SU-DHL-6 (cell line): ENCODE measurements at regions not wholly inside any gene's neighbourhood (a gene's known extent, or its start where the extent isn't known, plus 50 kb on each side); places are given as distances from the start of the nearest gene placed in this dataset.
"Not testable (repeated sequence)": the region's sequence is repeated elsewhere in the genome, so short reads cannot be mapped to it uniquely, and the experiment has no call there.

Experiments
- H2AFZ ChIP-seq: fragments of 200-600 bp; sonication (generic); 2 replicates; pipeline ENCODE4 v1.6.1; 2014; ENCODE audit warnings: low read depth, mild to moderate bottlenecking, moderate library complexity, mixed read lengths, antibody characterized with exemption, low read length; ENCODE audit not compliant: severe bottlenecking
- H3F3A ChIP-seq: fragments of 200-600 bp; shearing (Covaris generic); 2 replicates; pipeline ENCODE4 v1.6.0; 2016; ENCODE audit warnings: antibody characterized with exemption, mild to moderate bottlenecking; ENCODE audit not compliant: insufficient read depth
- H3K27ac ChIP-seq: fragments of 200-600 bp; sonication (generic); 2 replicates; pipeline ENCODE4 v1.5.1; 2016; ENCODE audit warnings: low read depth, mild to moderate bottlenecking, low read length, moderate library complexity, mixed read lengths
- H3K27me3 ChIP-seq: fragments of 200-600 bp; sonication (generic), shearing (Covaris generic); 2 replicates; pipeline ENCODE4 v1.6.0; 2014; ENCODE audit warnings: mild to moderate bottlenecking, low read length
- H3K36me3 ChIP-seq: fragments of 200-600 bp; sonication (generic); 2 replicates; pipeline ENCODE4 v1.6.1; 2014; ENCODE audit warnings: mild to moderate bottlenecking, low read length, mixed read lengths
- H3K4me2 ChIP-seq: fragments of 300-600, 200-600 bp; shearing (Covaris generic), sonication (generic); 2 replicates; pipeline ENCODE4 v1.6.0; 2014; ENCODE audit warnings: low read length, low read depth, mild to moderate bottlenecking; ENCODE audit not compliant: poor library complexity, severe bottlenecking
- H3K4me3 ChIP-seq: fragments of 200-600 bp; sonication (generic); 2 replicates; pipeline ENCODE4 v1.5.1; 2014; ENCODE audit warnings: antibody characterized with exemption, low read length, mild to moderate bottlenecking, mixed read lengths; ENCODE audit not compliant: insufficient read depth, poor library complexity, severe bottlenecking
- H3K79me2 ChIP-seq: fragments of 200-600 bp; sonication (generic); 2 replicates; pipeline ENCODE4 v1.6.1; 2014; ENCODE audit warnings: mild to moderate bottlenecking, low read length, moderate library complexity; ENCODE audit not compliant: insufficient read depth
- H3K9ac ChIP-seq: fragments of 200-600 bp; sonication (generic); 2 replicates; pipeline ENCODE4 v1.7.0; 2014; ENCODE audit warnings: mild to moderate bottlenecking, low read length
- H3K9me2 ChIP-seq: fragments of 200-600 bp; sonication (generic); replicated peaks from 2 replicates; pipeline ENCODE4 v1.6.1; 2014; ENCODE audit warnings: low read length; ENCODE audit not compliant: insufficient read depth
- H3K9me3 ChIP-seq: fragments of 200-600 bp; sonication (generic); 2 replicates; pipeline ENCODE4 v1.6.1; 2014; ENCODE audit warnings: low read length, mixed read lengths; ENCODE audit not compliant: insufficient read depth
- H4K20me1 ChIP-seq: fragments of 200-600 bp; sonication (generic); 2 replicates; pipeline ENCODE4 v1.6.1; 2014; ENCODE audit warnings: low read depth, mild to moderate bottlenecking, antibody characterized with exemption, low read length, moderate library complexity, mixed read lengths
- CTCF ChIP-seq: fragments of 200-600 bp; sonication (generic); IDR thresholded peaks from one replicate; pipeline ENCODE4 v1.5.1; 2017; ENCODE audit warnings: antibody characterized with exemption, mild to moderate bottlenecking, low read length, moderate library complexity; ENCODE audit not compliant: insufficient read depth, poor library complexity, severe bottlenecking
- EZH2phosphoT487 ChIP-seq: fragments of 200-600 bp; sonication (generic), shearing (Covaris generic); conservative IDR thresholded peaks from 2 replicates; pipeline ENCODE4 v1.6.1; 2018; ENCODE audit warnings: mild to moderate bottlenecking, antibody characterized with exemption, low read length, moderate library complexity, mixed read lengths

DNA sequence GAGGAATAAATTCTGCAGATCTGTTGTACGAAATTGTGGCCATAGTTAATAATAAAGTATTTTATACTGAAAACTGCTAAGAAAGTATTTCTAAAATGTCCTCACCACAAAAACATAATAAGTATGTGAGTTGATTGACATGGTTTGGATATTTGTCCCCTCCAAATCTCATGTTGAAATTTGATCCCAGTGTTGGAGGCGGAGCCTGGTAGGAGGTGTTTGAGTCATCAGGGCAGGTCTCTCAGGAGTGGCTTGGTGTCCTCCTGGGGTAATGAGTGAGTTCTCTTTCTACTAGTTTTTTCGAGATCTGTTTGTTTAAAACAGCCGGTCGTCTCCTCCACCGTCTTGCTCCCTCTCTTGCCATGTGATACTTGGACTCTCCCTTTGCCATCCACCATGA is 424.1 kb upstream of the KCNMB2 start:
- H3K4me2 ChIP-seq = no peak overlapping the region
- no peak overlapping the region for H3K27ac ChIP-seq
- no peaks in the 10 kb centered on the region for H3K9me3 ChIP-seq
- H2AFZ ChIP-seq = no peak overlapping the region
- no peaks in the 10 kb centered on the region for H3K36me3 ChIP-seq
- H3K27me3 ChIP-seq = no peaks in the 10 kb centered on the region
- no peak overlapping the region for H3K9ac ChIP-seq
- no peak overlapping the region for H3K4me3 ChIP-seq
- no peak for TF ChIP-seq EZH2phosphoT487
- TF ChIP-seq CTCF = no peak
- H3K9me2 ChIP-seq = no peaks in the 10 kb centered on the region
- no peaks in the 10 kb centered on the region for H4K20me1 ChIP-seq
- H3F3A ChIP-seq = no peaks in the 10 kb centered on the region
- no peaks in the 10 kb centered on the region for H3K79me2 ChIP-seq

- not testable (repeated sequence) for H3K9ac ChIP-seq, H3F3A ChIP-seq, H3K9me2 ChIP-seq, H3K4me3 ChIP-seq, H3K36me3 ChIP-seq, H2AFZ ChIP-seq, H3K27ac ChIP-seq, H3K27me3 ChIP-seq, H3K9me3 ChIP-seq, H3K4me2 ChIP-seq, H3K79me2 ChIP-seq, H4K20me1 ChIP-seq
Observed at GRCh38 chr3:178112552-178112951, 423.7 kb upstream of the KCNMB2 start.

DNA sequence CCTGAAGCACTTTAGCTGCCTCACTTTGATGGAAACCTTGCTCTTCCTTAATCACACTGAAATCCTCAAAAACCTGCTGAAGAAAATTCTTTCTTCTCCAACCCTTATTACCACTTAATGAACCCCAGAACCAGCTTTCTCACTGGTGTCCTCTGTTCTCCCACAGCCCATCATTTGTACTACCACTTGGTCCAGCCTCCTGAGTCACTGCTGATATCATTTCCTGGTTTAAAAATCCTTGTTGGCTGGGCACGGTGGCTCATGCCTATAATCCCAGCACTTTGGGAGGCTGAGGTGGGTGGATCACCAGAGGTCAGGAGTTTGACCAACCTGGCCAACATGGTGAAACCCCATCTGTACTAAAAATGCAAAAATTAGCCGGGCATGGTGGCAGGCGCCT is 418.6 kb upstream of the KCNMB2 start:
- Histone ChIP-seq H3K9me3 (no peaks in the 10 kb centered on the region), H3K79me2 (no peaks in the 10 kb centered on the region), H3K9ac (no peak overlapping the region), H4K20me1 (no peaks in the 10 kb centered on the region), H3K27me3 (no peaks in the 10 kb centered on the region), H3K4me3 (no peak overlapping the region), H3K9me2 (no peaks in the 10 kb centered on the region), H3K4me2 (no peak overlapping the region), H3K27ac (no peak overlapping the region), H3F3A (no peaks in the 10 kb centered on the region), H3K36me3 (no peaks in the 10 kb centered on the region), H2AFZ (no peak overlapping the region)
- TF ChIP-seq CTCF (no peak), EZH2phosphoT487 (no peak)

- not testable (repeated sequence) for H3K9me3 ChIP-seq, H3K27ac ChIP-seq, H3K36me3 ChIP-seq, H3K4me3 ChIP-seq, H3K27me3 ChIP-seq, H3K4me2 ChIP-seq, H3K9me2 ChIP-seq, H3F3A ChIP-seq, H2AFZ ChIP-seq, H3K79me2 ChIP-seq, H3K9ac ChIP-seq, H4K20me1 ChIP-seq
Observed at GRCh38 chr3:178119608-178120295, 416.5 kb upstream of the KCNMB2 start.
